GM23248 (cell line): ENCODE measurements at regions not wholly inside any gene's neighbourhood (a gene's known extent, or its start where the extent isn't known, plus 50 kb on each side); places are given as distances from the start of the nearest gene placed in this dataset.

Experiments used
- EZH2 ChIP-seq: fragments of 200-600 bp; sonication (generic); IDR thresholded peaks from 2 replicates; pipeline ENCODE4 v1.6.1; 2018; ENCODE audit warnings: antibody characterized with exemption, mild to moderate bottlenecking; ENCODE audit not compliant: insufficient read depth, poor library complexity, severe bottlenecking
- EZH2phosphoT487 ChIP-seq: fragments of 200-600 bp; sonication (generic); IDR thresholded peaks from 2 replicates; pipeline ENCODE4 v1.6.1; 2018; ENCODE audit warnings: antibody characterized with exemption, moderate library complexity, mild to moderate bottlenecking, low read depth; ENCODE audit not compliant: insufficient read depth

GRCh38 chr13:88857256-88857655, 1186.1 kb downstream of the SLITRK5 start:
- TF ChIP-seq EZH2: no peak
- no peak for TF ChIP-seq EZH2phosphoT487
